SK-N-SH (cell line): ENCODE measurements at regions not wholly inside any gene's neighbourhood (a gene's known extent, or its start where the extent isn't known, plus 50 kb on each side); places are given as distances from the start of the nearest gene placed in this dataset.
"Not testable (repeated sequence)": the region's sequence is repeated elsewhere in the genome, so short reads cannot be mapped to it uniquely, and the experiment has no call there.

Experiments used
- CTCF ChIA-PET: fragments of 300-600, 350-600 bp; formaldehyde crosslinking; extraction: SDS; loops from one replicate; lab custom pipeline; 2021; lab: Yijun Ruan, JAX
- POLR2A ChIA-PET: fragments of 350-600 bp; sonication (Branson Sonifier 250); formaldehyde crosslinking; extraction: SDS; loops from one replicate; lab custom pipeline; 2020; ENCODE audit warnings: antibody characterized with exemption, inconsistent platforms; lab: Yijun Ruan, JAX
- DNase-seq: peaks from one replicate; pipeline ENCODE4 v3.0.0; 2012
- H2AFZ ChIP-seq: fragments of 200-600 bp; sonication (generic); 2 replicates; pipeline ENCODE4 v1.8.1; 2016; ENCODE audit warnings: antibody characterized with exemption, mild to moderate bottlenecking, low read depth
- H3F3A ChIP-seq: fragments of 200-600 bp; sonication (generic); replicated peaks from 2 replicates; pipeline ENCODE3; 2016; ENCODE audit warnings: antibody characterized with exemption, mild to moderate bottlenecking; ENCODE audit not compliant: insufficient read depth
- H3K27ac ChIP-seq, 2 experiments: fragments of 200-500 bp in 1 of 2; fragments of 200-600 bp in 1 of 2; sonication (Bioruptor generic) in 1 of 2; sonication (generic), shearing (Covaris generic) in 1 of 2; 2 replicates each; pipeline versions ENCODE4 v1.5.1 to v1.6.1; 2014 to 2016; ENCODE audit warnings: low read depth in 2 of 2, inconsistent platforms in 1 of 2, low read length in 1 of 2, mild to moderate bottlenecking in 1 of 2, mixed read lengths in 1 of 2
- H3K27me3 ChIP-seq: fragments of 200-600 bp; sonication (generic), shearing (Covaris generic); 2 replicates; pipeline ENCODE4 v1.6.1; 2016; ENCODE audit warnings: mixed run types; ENCODE audit not compliant: insufficient read depth
- H3K36me3 ChIP-seq, 2 experiments: fragments of 200-500 bp in 1 of 2; fragments of 200-600 bp in 1 of 2; sonication (Bioruptor generic) in 1 of 2; sonication (generic) in 1 of 2; replicated peaks in 1 of 2; 2 replicates each; pipeline versions ENCODE3 to v1.5.1; 2014 to 2016; ENCODE audit warnings: low read length in 1 of 2, mild to moderate bottlenecking in 1 of 2; ENCODE audit not compliant: insufficient read depth in 2 of 2, control insufficient read depth in 1 of 2
- H3K4me1 ChIP-seq, 2 experiments: fragments of 200-500 bp in 1 of 2; fragments of 200-600 bp in 1 of 2; sonication (Bioruptor generic) in 1 of 2; sonication (generic), shearing (Covaris generic) in 1 of 2; 2 replicates each; pipeline versions ENCODE4 v1.5.1 to v1.6.1; 2014 to 2016; ENCODE audit warnings: low read depth in 1 of 2, low read length in 1 of 2, mixed run types in 1 of 2; ENCODE audit not compliant: insufficient read depth in 2 of 2, control insufficient read depth in 1 of 2
- H3K4me2 ChIP-seq: fragments of 200-600 bp; sonication (generic), shearing (Covaris generic); 2 replicates; pipeline ENCODE4 v1.6.1; 2017; ENCODE audit warnings: mixed run types
- H3K4me3 ChIP-seq, 2 experiments: fragments of 200-500 bp in 1 of 2; fragments of 200-600 bp in 1 of 2; sonication (Bioruptor generic) in 1 of 2; sonication (generic), shearing (Covaris generic) in 1 of 2; 2 replicates each; pipeline versions ENCODE4 v1.5.1 to v1.8.1; 2014 to 2016; ENCODE audit warnings: low read depth in 2 of 2, inconsistent platforms in 1 of 2, low read length in 1 of 2, mild to moderate bottlenecking in 1 of 2, mixed read lengths in 1 of 2, moderate library complexity in 1 of 2
- H3K79me2 ChIP-seq: fragments of 200-600 bp; sonication (generic); 2 replicates; pipeline ENCODE4 v1.8.1; 2017; ENCODE audit warnings: mild to moderate bottlenecking; ENCODE audit not compliant: insufficient read depth
- H3K9ac ChIP-seq: fragments of 200-600 bp; sonication (generic); 2 replicates; pipeline ENCODE4 v1.6.1; 2017; ENCODE audit warnings: mixed run types
- H3K9me2 ChIP-seq: fragments of 200-600 bp; sonication (generic); 2 replicates; pipeline ENCODE4 v1.6.1; 2017; ENCODE audit warnings: mixed run types
- H3K9me3 ChIP-seq: fragments of 200-600 bp; sonication (generic); 2 replicates; pipeline ENCODE4 v1.6.1; 2017; ENCODE audit warnings: mixed run types, mild to moderate bottlenecking, moderate library complexity
- H4K20me1 ChIP-seq: fragments of 200-600 bp; sonication (generic); 2 replicates; pipeline ENCODE4 v1.6.1; 2017; ENCODE audit warnings: mild to moderate bottlenecking, mixed run types; ENCODE audit not compliant: insufficient read depth
- CHD2 ChIP-seq: fragments of 150-350 bp; IDR thresholded peaks from 2 replicates; pipeline ENCODE4 v1.6.1; 2018; ENCODE audit warnings: low read length; ENCODE audit not compliant: partially characterized antibody
- ELF1 ChIP-seq: IDR thresholded peaks from 2 replicates; pipeline ENCODE4 v1.4.0; 2012
- EZH2phosphoT487 ChIP-seq: fragments of 200-600 bp; sonication (generic); IDR thresholded peaks from 2 replicates; pipeline ENCODE4 v1.6.1; 2017; ENCODE audit warnings: low read depth, mixed run types, mild to moderate bottlenecking, antibody characterized with exemption, moderate library complexity, borderline replicate concordance
- GABPA ChIP-seq: IDR thresholded peaks from 2 replicates; pipeline ENCODE4 v1.4.0; 2012; ENCODE audit warnings: low read depth, mild to moderate bottlenecking
- GATA2 ChIP-seq: sonication (generic); formaldehyde crosslinking; IDR thresholded peaks from 2 replicates; pipeline ENCODE4 v1.5.0; 2020; ENCODE audit warnings: mild to moderate bottlenecking, missing genetic modification reagents
- NRF1 ChIP-seq: IDR thresholded peaks from 2 replicates; pipeline ENCODE4 v1.6.1; 2012; ENCODE audit warnings: low read depth, mild to moderate bottlenecking, low read length
- RAD21 ChIP-seq: IDR thresholded peaks from 2 replicates; pipeline ENCODE4 v1.6.1; 2012; ENCODE audit warnings: mild to moderate bottlenecking, low read length
- RCOR1 ChIP-seq: fragments of 150-350 bp; IDR thresholded peaks from 2 replicates; pipeline ENCODE4 v1.6.1; 2017; ENCODE audit warnings: antibody characterized with exemption, low read length
- RFX5 ChIP-seq: IDR thresholded peaks from 2 replicates; pipeline ENCODE4 v1.6.1; 2012; ENCODE audit warnings: mild to moderate bottlenecking, improper control_type of control experiment, low read length
- RXRA ChIP-seq: IDR thresholded peaks from 2 replicates; pipeline ENCODE4 v1.4.0; 2012; ENCODE audit warnings: low read depth, mild to moderate bottlenecking, borderline replicate concordance
- SIN3A ChIP-seq: IDR thresholded peaks from 2 replicates; pipeline ENCODE4 v1.6.1; 2012; ENCODE audit warnings: low read depth, mild to moderate bottlenecking, low read length, moderate library complexity, borderline replicate concordance
- WGBS: methylation state at CpG from one replicate; pipeline ENCODE4 v1.1.6; 2017; ENCODE audit warnings: low lambda C conversion rate; 5-methylcytosine and 5-hydroxymethylcytosine counted together
- TF ChIP-seq, protein P1 (sequence below): IDR thresholded peaks from 2 replicates; pipeline ENCODE4 v1.4.0; 2012; ENCODE audit warnings: low read depth, borderline replicate concordance
- TF ChIP-seq, protein P2 (sequence below): IDR thresholded peaks from 2 replicates; pipeline ENCODE4 v1.4.0; 2012; ENCODE audit warnings: low read depth

DNA sequence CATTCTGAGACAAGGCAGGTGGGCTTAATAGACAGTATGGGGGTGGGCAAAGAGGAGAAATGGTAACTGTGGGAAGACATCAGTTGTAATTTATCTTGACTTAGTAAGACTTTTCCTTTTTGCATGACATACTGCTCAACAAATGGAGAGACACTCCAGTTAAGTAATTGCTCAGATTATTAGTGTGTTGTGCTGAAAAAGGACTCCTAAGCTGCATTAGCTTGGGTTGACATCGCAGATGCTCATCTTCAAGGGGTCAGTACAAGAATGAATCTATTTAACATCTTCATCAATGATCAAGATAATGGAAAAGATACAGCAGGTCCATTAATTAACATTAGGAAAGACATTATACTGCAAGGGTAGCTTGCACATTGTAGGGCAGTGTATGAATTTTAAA lies 181.1 kb upstream of the ELAVL2 start:
- ChIA-PET POLR2A (no interaction called here), CTCF (no interaction called here)
- H3K27me3 ChIP-seq, result no peaks in the 10 kb centered on the region
- H3K4me1 ChIP-seq, result no peaks in the 10 kb centered on the region
- no peaks in the 10 kb centered on the region for H3K9me3 ChIP-seq
- no peak overlapping the region for H3K9ac ChIP-seq
- H3F3A ChIP-seq, result no peaks in the 10 kb centered on the region
- no peaks in the 10 kb centered on the region for H4K20me1 ChIP-seq
- H2AFZ ChIP-seq, result no peak overlapping the region
- TF ChIP-seq RFX5, result no peak
- TF ChIP-seq, protein P1, sequence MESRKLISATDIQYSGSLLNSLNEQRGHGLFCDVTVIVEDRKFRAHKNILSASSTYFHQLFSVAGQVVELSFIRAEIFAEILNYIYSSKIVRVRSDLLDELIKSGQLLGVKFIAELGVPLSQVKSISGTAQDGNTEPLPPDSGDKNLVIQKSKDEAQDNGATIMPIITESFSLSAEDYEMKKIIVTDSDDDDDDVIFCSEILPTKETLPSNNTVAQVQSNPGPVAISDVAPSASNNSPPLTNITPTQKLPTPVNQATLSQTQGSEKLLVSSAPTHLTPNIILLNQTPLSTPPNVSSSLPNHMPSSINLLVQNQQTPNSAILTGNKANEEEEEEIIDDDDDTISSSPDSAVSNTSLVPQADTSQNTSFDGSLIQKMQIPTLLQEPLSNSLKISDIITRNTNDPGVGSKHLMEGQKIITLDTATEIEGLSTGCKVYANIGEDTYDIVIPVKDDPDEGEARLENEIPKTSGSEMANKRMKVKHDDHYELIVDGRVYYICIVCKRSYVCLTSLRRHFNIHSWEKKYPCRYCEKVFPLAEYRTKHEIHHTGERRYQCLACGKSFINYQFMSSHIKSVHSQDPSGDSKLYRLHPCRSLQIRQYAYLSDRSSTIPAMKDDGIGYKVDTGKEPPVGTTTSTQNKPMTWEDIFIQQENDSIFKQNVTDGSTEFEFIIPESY, result no peak
- no peak for TF ChIP-seq ELF1
- TF ChIP-seq, all 33 proteins: peak for 0
- no peak overlapping the region for H3K4me3 ChIP-seq
- DNase-seq, result no peak
- no peaks in the 10 kb centered on the region for H3K79me2 ChIP-seq
- WGBS, result 10% methylated on average over 1 of the region's 1 CpG
- no peak overlapping the region for H3K4me2 ChIP-seq
- H3K9me2 ChIP-seq, result no peaks in the 10 kb centered on the region
- H3K36me3 ChIP-seq, result no peaks in the 10 kb centered on the region
- H3K27ac ChIP-seq, result no peak overlapping the region

DNA sequence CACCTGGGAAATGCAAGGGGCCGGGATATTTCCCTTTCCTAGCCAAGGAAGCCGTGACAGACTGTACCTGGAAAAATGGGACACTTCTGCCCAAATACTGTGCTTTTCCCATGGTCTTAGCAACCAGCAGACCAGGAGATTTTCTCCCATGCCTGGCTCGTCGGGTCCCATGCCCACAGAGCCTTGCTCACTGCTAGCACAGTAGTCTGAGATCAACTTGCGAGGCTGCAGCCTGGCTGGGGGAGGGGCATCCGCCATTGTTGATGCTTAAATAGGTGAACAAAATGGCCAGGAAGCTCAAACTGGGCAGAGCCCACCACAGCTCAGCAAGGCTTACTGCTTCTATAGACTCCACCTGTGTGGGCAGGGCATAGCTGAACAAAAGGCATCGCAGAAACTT lies 165.8 kb upstream of the ELAVL2 start:
- H3K9me3 ChIP-seq, H3K27me3 ChIP-seq, H3K4me2 ChIP-seq, POLR2A ChIA-PET, H3K4me1 ChIP-seq, H4K20me1 ChIP-seq, DNase-seq, H3K9ac ChIP-seq, CTCF ChIA-PET, H3K79me2 ChIP-seq, H3K36me3 ChIP-seq, H3K4me3 ChIP-seq, H3K9me2 ChIP-seq, H3K27ac ChIP-seq, H2AFZ ChIP-seq, H3F3A ChIP-seq: not testable (repeated sequence)
- WGBS, result 7% methylated on average over 7 of the region's 7 CpGs

DNA sequence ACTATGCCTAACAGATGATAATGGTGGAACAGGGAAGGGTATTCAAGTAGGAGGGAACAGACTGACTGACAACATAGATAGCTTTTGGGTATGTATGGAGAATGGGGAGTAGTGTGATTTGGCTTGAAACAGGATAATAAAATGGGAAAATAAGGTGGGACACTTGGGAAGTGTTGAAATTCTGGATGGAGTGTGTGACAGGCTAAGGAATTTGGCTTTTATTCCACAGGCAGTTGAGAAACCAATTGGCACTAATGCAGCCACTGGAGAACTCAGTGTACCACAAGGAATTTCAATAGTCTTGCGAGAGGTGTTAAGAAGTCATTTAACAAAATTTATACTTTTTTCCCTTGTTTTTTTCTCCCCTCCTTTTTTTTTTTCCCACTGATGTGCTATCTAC lies 153.5 kb upstream of the ELAVL2 start:
- Histone ChIP-seq H4K20me1 (no peaks in the 10 kb centered on the region), H3F3A (no peaks in the 10 kb centered on the region)
- no peak for TF ChIP-seq RAD21
- TF ChIP-seq, protein P2, sequence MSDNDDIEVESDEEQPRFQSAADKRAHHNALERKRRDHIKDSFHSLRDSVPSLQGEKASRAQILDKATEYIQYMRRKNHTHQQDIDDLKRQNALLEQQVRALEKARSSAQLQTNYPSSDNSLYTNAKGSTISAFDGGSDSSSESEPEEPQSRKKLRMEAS, result no peak
- TF ChIP-seq NRF1, result no peak
- no peak for TF ChIP-seq CHD2
- TF ChIP-seq GABPA, result no peak
- no peak for TF ChIP-seq GATA2 (CRISPR knock-in tag)
- TF ChIP-seq SIN3A, result no peak
- no peak for TF ChIP-seq RXRA
- no peak for TF ChIP-seq ELF1
- no peak for TF ChIP-seq RCOR1
- no peak for TF ChIP-seq EZH2phosphoT487
- TF ChIP-seq, all 33 proteins: peak for 0
- WGBS, result 27% methylated on average over 1 of the region's 1 CpG
- ChIA-PET POLR2A (no interaction called here), CTCF (no interaction called here)
- H3K9me2 ChIP-seq, result no peaks in the 10 kb centered on the region
- H3K36me3 ChIP-seq, result no peaks in the 10 kb centered on the region
- H3K4me2 ChIP-seq, result no peak overlapping the region
- H3K4me3 ChIP-seq, result no peak overlapping the region
- 0 out of 2 replicates have a peak, but pooled peaks cover 3% of the 10 kb centered on the region for H3K9me3 ChIP-seq
- no peak overlapping the region for H2AFZ ChIP-seq
- no peaks in the 10 kb centered on the region for H3K79me2 ChIP-seq
- H3K27ac ChIP-seq, result no peak overlapping the region
- no peaks in the 10 kb centered on the region for H3K4me1 ChIP-seq
- DNase-seq, result no peak
- H3K9ac ChIP-seq, result no peak overlapping the region
- H3K27me3 ChIP-seq, result no peaks in the 10 kb centered on the region
